ENCODE measurements at regions not wholly inside any gene's neighbourhood (a gene's known extent, or its start where the extent isn't known, plus 50 kb on each side); places are given as distances from the start of the nearest gene placed in this dataset.

DNA sequence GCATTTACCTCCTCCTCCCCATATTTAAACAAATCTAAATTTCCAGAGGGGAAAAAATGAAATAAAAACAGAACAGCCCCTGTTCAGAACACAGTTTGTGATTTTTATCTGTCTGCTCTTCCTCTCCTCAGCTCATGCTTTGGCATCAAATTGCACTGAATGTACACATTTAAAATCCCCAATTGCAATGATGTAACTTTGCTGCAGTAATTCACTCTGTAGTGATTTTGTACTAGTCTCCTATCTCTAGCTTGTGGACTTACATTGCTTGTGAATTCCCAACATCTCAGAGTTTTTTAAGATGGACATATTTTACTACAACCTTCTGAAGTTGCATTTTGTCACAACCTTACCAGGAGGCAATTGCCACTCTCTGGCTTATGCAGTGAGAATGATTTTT lies 81.6 kb upstream of the ROBO2 start:
- H3K4me3 ChIP-seq = no peak overlapping the region
- H3K79me2 ChIP-seq (ENCODE audit: low read depth) = no peaks in the 10 kb centered on the region
- H4K20me1 ChIP-seq (ENCODE audit: insufficient read depth) = no peaks in the 10 kb centered on the region
- no TSS peak for BruUV-seq (replicated peaks)
- H3K27ac ChIP-seq = no peak overlapping the region
- H3F3A ChIP-seq (ENCODE audit: insufficient read depth, low read depth) = no peaks in the 10 kb centered on the region
- TF ChIP-seq, protein P1, sequence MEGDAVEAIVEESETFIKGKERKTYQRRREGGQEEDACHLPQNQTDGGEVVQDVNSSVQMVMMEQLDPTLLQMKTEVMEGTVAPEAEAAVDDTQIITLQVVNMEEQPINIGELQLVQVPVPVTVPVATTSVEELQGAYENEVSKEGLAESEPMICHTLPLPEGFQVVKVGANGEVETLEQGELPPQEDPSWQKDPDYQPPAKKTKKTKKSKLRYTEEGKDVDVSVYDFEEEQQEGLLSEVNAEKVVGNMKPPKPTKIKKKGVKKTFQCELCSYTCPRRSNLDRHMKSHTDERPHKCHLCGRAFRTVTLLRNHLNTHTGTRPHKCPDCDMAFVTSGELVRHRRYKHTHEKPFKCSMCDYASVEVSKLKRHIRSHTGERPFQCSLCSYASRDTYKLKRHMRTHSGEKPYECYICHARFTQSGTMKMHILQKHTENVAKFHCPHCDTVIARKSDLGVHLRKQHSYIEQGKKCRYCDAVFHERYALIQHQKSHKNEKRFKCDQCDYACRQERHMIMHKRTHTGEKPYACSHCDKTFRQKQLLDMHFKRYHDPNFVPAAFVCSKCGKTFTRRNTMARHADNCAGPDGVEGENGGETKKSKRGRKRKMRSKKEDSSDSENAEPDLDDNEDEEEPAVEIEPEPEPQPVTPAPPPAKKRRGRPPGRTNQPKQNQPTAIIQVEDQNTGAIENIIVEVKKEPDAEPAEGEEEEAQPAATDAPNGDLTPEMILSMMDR (conservative IDR thresholded peaks at IDR 0.05) = no peak
- TF ChIP-seq EZH2 (IDR thresholded peaks at IDR 0.05; ENCODE audit: low read depth) = no peak
- H3K36me3 ChIP-seq (ENCODE audit: low read depth) = no peaks in the 10 kb centered on the region
- no peak for DNase-seq
- CTCF ChIA-PET = no interaction called here
- H3K4me2 ChIP-seq = no peak overlapping the region
- no peak overlapping the region for H2AFZ ChIP-seq
- H3K9me2 ChIP-seq (ENCODE audit: insufficient read depth) = no peaks in the 10 kb centered on the region
- POLR2A ChIA-PET (ENCODE audit: unreplicated experiment) = no interaction called here
- no peaks in the 10 kb centered on the region for H3K4me1 ChIP-seq (replicated peaks; ENCODE audit: insufficient read depth)
- intact Hi-C loops (cut with micrococcal nuclease; ENCODE audit: unreplicated experiment) = no loop called here
- no peaks in the 10 kb centered on the region for H3K9me3 ChIP-seq (ENCODE audit: insufficient read depth, low read depth)
- no peaks in the 10 kb centered on the region for H3K27me3 ChIP-seq (ENCODE audit: insufficient read depth, low read depth)

DNA sequence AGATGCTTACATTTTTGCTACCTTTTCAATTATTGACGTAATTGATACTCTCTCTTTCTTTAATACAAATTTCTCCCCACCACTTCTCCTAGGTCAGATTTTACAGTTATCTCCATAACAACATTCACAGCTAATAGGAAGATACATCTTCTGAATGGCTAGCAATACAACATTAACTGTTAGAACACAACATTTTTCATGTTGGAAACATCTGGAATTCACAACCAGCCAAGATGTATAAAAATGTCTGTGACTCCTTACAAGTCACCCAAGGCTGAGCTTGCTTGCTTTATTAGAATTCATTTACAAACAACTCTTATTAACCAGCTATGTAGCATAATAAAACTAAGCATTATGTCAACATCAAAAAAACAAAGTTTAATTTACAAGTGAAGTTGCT lies 81.0 kb upstream of the ROBO2 start:
- Histone ChIP-seq H3F3A (ENCODE audit: insufficient read depth, low read depth) (no peaks in the 10 kb centered on the region), H2AFZ (no peak overlapping the region), H3K27me3 (ENCODE audit: insufficient read depth, low read depth) (no peaks in the 10 kb centered on the region), H3K9me3 (ENCODE audit: insufficient read depth, low read depth) (no peaks in the 10 kb centered on the region), H3K9me2 (ENCODE audit: insufficient read depth) (no peaks in the 10 kb centered on the region), H3K27ac (no peak overlapping the region), H3K36me3 (ENCODE audit: low read depth) (no peaks in the 10 kb centered on the region), H3K4me2 (no peak overlapping the region), H3K79me2 (ENCODE audit: low read depth) (no peaks in the 10 kb centered on the region), H4K20me1 (ENCODE audit: insufficient read depth) (no peaks in the 10 kb centered on the region), H3K4me3 (no peak overlapping the region), H3K4me1 (replicated peaks; ENCODE audit: insufficient read depth) (no peaks in the 10 kb centered on the region)
- intact Hi-C loops (cut with micrococcal nuclease; ENCODE audit: unreplicated experiment) = no loop called here
- BruUV-seq (replicated peaks) = no TSS peak
- ChIA-PET POLR2A (ENCODE audit: unreplicated experiment) (no interaction called here), CTCF (no interaction called here)
- DNase-seq = no peak
- TF ChIP-seq EZH2 (IDR thresholded peaks at IDR 0.05; ENCODE audit: low read depth) = no peak
- TF ChIP-seq, protein P1 (conservative IDR thresholded peaks at IDR 0.05) = no peak

DNA sequence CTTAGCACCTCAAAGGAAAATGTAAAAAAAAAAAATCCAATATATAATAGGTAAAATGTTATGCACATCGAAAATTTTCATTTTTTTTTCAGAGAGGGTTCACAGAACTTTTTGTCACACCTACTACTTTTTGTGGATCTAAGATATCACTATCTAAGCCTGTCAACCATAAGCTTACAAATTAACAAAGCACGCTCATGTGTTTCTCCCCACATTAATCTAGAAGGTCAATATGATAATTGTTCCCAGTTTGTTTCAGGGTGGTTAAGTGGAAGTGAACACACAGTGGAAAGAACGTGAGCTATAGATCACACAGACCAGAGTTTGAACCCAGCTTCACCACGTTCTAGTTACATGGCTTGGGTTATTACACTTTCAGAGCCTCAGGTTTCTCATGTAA lies 78.6 kb upstream of the ROBO2 start:
- no peaks in the 10 kb centered on the region for H3K4me1 ChIP-seq (replicated peaks; ENCODE audit: insufficient read depth)
- no peaks in the 10 kb centered on the region for H3F3A ChIP-seq (ENCODE audit: insufficient read depth, low read depth)
- no peak overlapping the region for H3K27ac ChIP-seq
- intact Hi-C loops (cut with micrococcal nuclease; ENCODE audit: unreplicated experiment) = no loop called here
- BruUV-seq (replicated peaks) = no TSS peak
- TF ChIP-seq, protein P1 (conservative IDR thresholded peaks at IDR 0.05) = no peak
- no peak for TF ChIP-seq EZH2 (IDR thresholded peaks at IDR 0.05; ENCODE audit: low read depth)
- CTCF ChIA-PET = no interaction called here
- POLR2A ChIA-PET (ENCODE audit: unreplicated experiment) = no interaction called here
- H3K79me2 ChIP-seq (ENCODE audit: low read depth) = no peaks in the 10 kb centered on the region
- DNase-seq = no peak
- H3K36me3 ChIP-seq (ENCODE audit: low read depth) = no peaks in the 10 kb centered on the region
- no peak overlapping the region for H3K4me3 ChIP-seq
- H3K9me2 ChIP-seq (ENCODE audit: insufficient read depth) = no peaks in the 10 kb centered on the region
- H4K20me1 ChIP-seq (ENCODE audit: insufficient read depth) = no peaks in the 10 kb centered on the region
- H3K9me3 ChIP-seq (ENCODE audit: insufficient read depth, low read depth) = no peaks in the 10 kb centered on the region
- no peak overlapping the region for H2AFZ ChIP-seq
- H3K27me3 ChIP-seq (ENCODE audit: insufficient read depth, low read depth) = no peaks in the 10 kb centered on the region
- H3K4me2 ChIP-seq = no peak overlapping the region

All from PC-9 (cell line).